ENCODE measurements at regions not wholly inside any gene's neighbourhood (a gene's known extent, or its start where the extent isn't known, plus 50 kb on each side); places are given as distances from the start of the nearest gene placed in this dataset.

- no peak for TF ChIP-seq CTCF (IDR thresholded peaks at IDR 0.05 in 8 of 11, conservative IDR thresholded peaks at IDR 0.05 in 3 of 11)
- no peak for TF ChIP-seq POLR2A (IDR thresholded peaks at IDR 0.05)
Observed at GRCh38 chr16:51884773-51885172, 662.2 kb downstream of the TOX3 start.
